K562 (cell line): ENCODE measurements at regions not wholly inside any gene's neighbourhood (a gene's known extent, or its start where the extent isn't known, plus 50 kb on each side); places are given as distances from the start of the nearest gene placed in this dataset.

Experiments
- CBX5 ChIP-seq: IDR thresholded peaks from 2 replicates; pipeline ENCODE4 v1.6.1; 2014; ENCODE audit warnings: low read depth, borderline replicate concordance
- ESRRA ChIP-seq: fragments of 450-650 bp; IDR thresholded peaks from 2 replicates; pipeline ENCODE4 v1.6.1; 2014; ENCODE audit warnings: low read depth, mild to moderate bottlenecking, moderate library complexity, borderline replicate concordance
- GATAD2B ChIP-seq: fragments of 450-650 bp; IDR thresholded peaks from 2 replicates; pipeline ENCODE4 v1.6.1; 2017; ENCODE audit warnings: mild to moderate bottlenecking, borderline replicate concordance
- HSF4 ChIP-seq: fragments of 250-450 bp; sonication (Bioruptor Pico); IDR thresholded peaks from 2 replicates; pipeline ENCODE4 v2.1.2; 2022; ENCODE audit warnings: mild to moderate bottlenecking, moderate library complexity, borderline replicate concordance
- KAT8 ChIP-seq: fragments of 450-650 bp; IDR thresholded peaks from 2 replicates; pipeline ENCODE4 v1.6.1; 2016; ENCODE audit warnings: low read depth, mild to moderate bottlenecking
- KLF16 ChIP-seq: IDR thresholded peaks from 2 replicates; pipeline ENCODE4 v1.6.1; 2016; ENCODE audit warnings: antibody characterized with exemption
- MCM5 ChIP-seq: fragments of 450-650 bp; IDR thresholded peaks from 2 replicates; pipeline ENCODE4 v1.6.1; 2016; ENCODE audit warnings: low read depth
- NFRKB ChIP-seq: fragments of 450-650 bp; IDR thresholded peaks from 2 replicates; pipeline ENCODE4 v1.6.1; 2016; ENCODE audit warnings: low read depth
- NRF1 ChIP-seq, 2 experiments: fragments of 450-650 bp; IDR thresholded peaks in 1 of 2; conservative IDR thresholded peaks in 1 of 2; 2 replicates each; pipeline ENCODE4 v1.6.1; 2014; ENCODE audit warnings: mild to moderate bottlenecking in 2 of 2
- RBM39 ChIP-seq: fragments of 200-400 bp; formaldehyde crosslinking; optimal IDR thresholded peaks from 2 replicates; pipeline ENCODE3; 2018; ENCODE audit warnings: low read depth, low read length
- RNF219 ChIP-seq: fragments of 250-450 bp; sonication (Bioruptor Pico); IDR thresholded peaks from 2 replicates; pipeline ENCODE4 v1.5.0; 2022; ENCODE audit warnings: mild to moderate bottlenecking
- ZNF586 ChIP-seq: fragments of 450-650 bp; formaldehyde crosslinking; conservative IDR thresholded peaks from 2 replicates; pipeline ENCODE4 v1.4.0; 2020; ENCODE audit warnings: mild to moderate bottlenecking, moderate library complexity
- TF ChIP-seq, protein P1 (sequence below): sonication (generic); formaldehyde crosslinking; IDR thresholded peaks from 2 replicates; pipeline ENCODE4 v1.9.0; 2022; ENCODE audit warnings: mild to moderate bottlenecking, missing genetic modification reagents

DNA sequence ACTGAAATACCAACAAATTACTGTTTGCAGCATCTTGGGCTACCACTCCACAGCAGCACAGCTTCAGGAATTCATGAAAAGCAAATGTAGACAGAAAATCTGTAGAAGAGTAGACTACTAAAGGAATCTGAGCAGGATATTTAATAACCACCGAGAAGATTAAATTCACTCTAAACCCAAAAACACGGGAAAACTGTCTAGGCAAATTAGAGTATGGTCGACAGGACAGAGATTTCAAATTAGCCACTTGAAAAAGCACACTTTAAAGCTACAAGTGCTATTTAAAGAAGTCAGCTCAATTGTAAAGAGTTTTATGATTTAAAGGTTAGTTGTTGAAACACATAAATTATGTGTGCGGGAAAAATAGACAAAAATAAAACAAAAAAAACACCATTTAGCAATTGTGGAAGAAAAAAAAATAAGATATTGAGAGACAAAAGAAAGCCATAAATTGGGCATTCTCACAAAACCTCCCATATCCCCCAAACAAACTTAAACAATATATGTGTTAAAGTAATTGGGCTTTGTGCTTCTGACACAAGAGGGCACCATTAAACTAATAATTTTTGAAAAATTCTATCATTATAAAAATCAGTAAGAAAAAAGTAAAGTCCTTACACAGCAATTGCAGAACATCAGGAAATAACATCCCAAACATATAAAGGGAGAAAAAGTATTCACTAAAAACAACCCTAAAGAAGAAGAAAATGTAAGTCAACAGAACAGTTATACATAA lies 880.8 kb downstream of the TECRL start (continued):
- TF ChIP-seq ZNF586 (CRISPR knock-in tag) (no peak), KLF16 (no peak), RNF219 (CRISPR knock-in tag) (no peak), CBX5 (no peak), ESRRA (no peak), RBM39 (no peak), NFRKB (no peak), GATAD2B (no peak), MCM5 (no peak), KAT8 (no peak), HSF4 (CRISPR knock-in tag) (no peak), NRF1 (conservative IDR thresholded peaks at IDR 0.05 in 1 of 2, IDR thresholded peaks at IDR 0.05 in 1 of 2) (no peak)
- TF ChIP-seq, protein P1, sequence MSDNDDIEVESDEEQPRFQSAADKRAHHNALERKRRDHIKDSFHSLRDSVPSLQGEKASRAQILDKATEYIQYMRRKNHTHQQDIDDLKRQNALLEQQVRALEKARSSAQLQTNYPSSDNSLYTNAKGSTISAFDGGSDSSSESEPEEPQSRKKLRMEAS (CRISPR knock-in tag), result no peak
